Fibroblast of peridontal ligament (primary cell): ENCODE measurements at regions not wholly inside any gene's neighbourhood (a gene's known extent, or its start where the extent isn't known, plus 50 kb on each side); places are given as distances from the start of the nearest gene placed in this dataset.
"Not testable (repeated sequence)": the region's sequence is repeated elsewhere in the genome, so short reads cannot be mapped to it uniquely, and the experiment has no call there.

Experiments
- DNase-seq: peaks from one replicate; pipeline ENCODE4 v3.0.0-alpha.2; 2010; ENCODE audit errors: extremely low read depth

GRCh38 chr7:51376420-51377092 lies 59.9 kb upstream of the COBL start:
- no peak for DNase-seq

- DNase-seq: no peak
Observed at GRCh38 chr7:51374936-51375335, 58.3 kb upstream of the COBL start.

- DNase-seq: not testable (repeated sequence)
Observed at GRCh38 chr7:51373607-51374006, 57.0 kb upstream of the COBL start.

- no peak for DNase-seq
Observed at GRCh38 chr7:51369746-51370145, 53.1 kb upstream of the COBL start.

- DNase-seq: not testable (repeated sequence)
Observed at GRCh38 chr7:51369228-51369627, 52.6 kb upstream of the COBL start.

- no peak for DNase-seq
Observed at GRCh38 chr7:51368334-51368733, 51.7 kb upstream of the COBL start.

GRCh38 chr7:51367614-51367968 lies 51.0 kb upstream of the COBL start:
- no peak for DNase-seq

GRCh38 chr7:51366930-51367613 lies 50.5 kb upstream of the COBL start:
- peak; percentile 1 for DNase-seq
